ENCODE measurements at regions not wholly inside any gene's neighbourhood (a gene's known extent, or its start where the extent isn't known, plus 50 kb on each side); places are given as distances from the start of the nearest gene placed in this dataset.

DNA sequence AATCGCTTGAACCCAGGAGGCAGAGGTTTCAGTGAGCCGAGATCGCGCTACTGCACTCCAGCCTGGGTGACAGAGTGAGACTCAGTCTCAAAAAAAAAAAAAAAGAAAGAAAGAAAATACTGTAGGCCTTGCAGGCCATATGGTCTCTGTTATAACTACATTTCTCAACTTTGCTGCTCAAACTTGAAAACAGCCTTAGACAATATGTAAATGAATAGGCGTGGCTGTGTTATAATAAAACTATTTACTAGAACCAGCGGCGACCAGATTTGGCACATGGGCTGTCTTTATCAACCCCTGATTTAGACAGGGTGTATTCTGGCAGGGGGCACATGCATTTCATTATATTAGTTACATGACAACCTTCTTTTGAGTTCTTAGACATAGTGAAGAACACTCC, 130.0 kb downstream of the C9orf152 start (continued):
- no peak for TF ChIP-seq EHMT2 (IDR thresholded peaks at IDR 0.05; ENCODE audit: low read depth)
- TF ChIP-seq, protein P1, sequence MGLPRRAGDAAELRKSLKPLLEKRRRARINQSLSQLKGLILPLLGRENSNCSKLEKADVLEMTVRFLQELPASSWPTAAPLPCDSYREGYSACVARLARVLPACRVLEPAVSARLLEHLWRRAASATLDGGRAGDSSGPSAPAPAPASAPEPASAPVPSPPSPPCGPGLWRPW (IDR thresholded peaks at IDR 0.05) = no peak

DNA sequence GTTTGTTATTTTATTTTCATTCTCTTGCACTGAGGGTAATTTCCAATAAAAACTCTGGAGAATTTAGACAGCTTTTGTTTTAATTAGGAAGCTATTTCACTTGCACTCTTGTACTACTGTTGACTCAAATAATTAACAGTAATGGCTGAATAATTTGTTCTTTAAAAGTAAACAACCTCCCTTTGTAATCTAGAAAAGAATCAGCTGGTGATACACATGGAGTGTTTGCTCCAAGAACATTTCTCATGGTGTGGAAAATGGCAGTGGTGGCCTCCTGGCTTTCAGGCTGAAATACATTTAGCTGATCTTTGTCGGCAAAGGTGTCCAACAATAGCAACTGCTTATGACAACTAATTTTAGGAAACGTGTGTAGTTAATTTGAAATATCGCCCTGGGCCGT, 129.4 kb downstream of the C9orf152 start:
- POLR2A ChIA-PET = no interaction called here
- H3K4me3 ChIP-seq = no peak overlapping the region
- no peak for TF ChIP-seq CEBPB (IDR thresholded peaks at IDR 0.05)
- 86% methylated on average over 4 of the region's 4 CpGs for WGBS (ENCODE audit: missing lambda C conversion rate)
- no peak overlapping the region for H3K27ac ChIP-seq
- CTCF ChIA-PET = interaction anchor here (1.2 to 1.6 kb wide), 3 partner anchors 20 to 175 kb away, joined by 3 to 15 read pairs (median 3); no protein-coding TSS in a partner anchor
- no peak for ATAC-seq
- H3K4me2 ChIP-seq = no peak overlapping the region
- no peaks in the 10 kb centered on the region for H3K9me3 ChIP-seq
- FAIRE-seq = no peak
- H3K4me1 ChIP-seq = peaks cover 21% of the 10 kb centered on the region
- DNase-seq (ENCODE audit: low read depth in 1 of 2, low spot score in 1 of 2) = no peak

DNA sequence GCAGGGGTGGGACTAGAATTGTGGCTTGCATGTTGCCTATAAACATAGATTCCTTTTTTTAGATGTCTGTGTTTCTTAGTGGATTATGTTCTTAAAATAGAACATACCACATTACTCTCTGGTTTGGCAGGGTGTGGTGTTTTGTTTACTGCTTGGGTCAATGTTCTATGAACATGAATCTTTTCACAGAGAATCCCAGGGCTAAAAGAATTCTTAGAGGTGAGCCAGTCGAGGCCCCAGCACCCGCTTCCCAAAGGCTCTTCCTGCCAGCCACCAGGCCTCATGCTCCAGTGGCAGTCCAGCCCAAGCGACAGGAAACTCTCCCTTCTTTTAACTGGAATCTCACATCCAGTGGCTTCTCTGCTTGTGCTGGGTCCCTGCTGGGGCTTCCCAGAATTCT, 126.6 kb downstream of the C9orf152 start:
- no peak for DNase-seq (ENCODE audit: low read depth in 1 of 2, low spot score in 1 of 2)
- no peaks in the 10 kb centered on the region for H3K9me3 ChIP-seq
- H3K4me3 ChIP-seq = no peak overlapping the region
- H3K4me1 ChIP-seq = peaks cover 17% of the 10 kb centered on the region
- TF ChIP-seq, protein P2, sequence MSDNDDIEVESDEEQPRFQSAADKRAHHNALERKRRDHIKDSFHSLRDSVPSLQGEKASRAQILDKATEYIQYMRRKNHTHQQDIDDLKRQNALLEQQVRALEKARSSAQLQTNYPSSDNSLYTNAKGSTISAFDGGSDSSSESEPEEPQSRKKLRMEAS (IDR thresholded peaks at IDR 0.05) = no peak
- TF ChIP-seq, protein P3, sequence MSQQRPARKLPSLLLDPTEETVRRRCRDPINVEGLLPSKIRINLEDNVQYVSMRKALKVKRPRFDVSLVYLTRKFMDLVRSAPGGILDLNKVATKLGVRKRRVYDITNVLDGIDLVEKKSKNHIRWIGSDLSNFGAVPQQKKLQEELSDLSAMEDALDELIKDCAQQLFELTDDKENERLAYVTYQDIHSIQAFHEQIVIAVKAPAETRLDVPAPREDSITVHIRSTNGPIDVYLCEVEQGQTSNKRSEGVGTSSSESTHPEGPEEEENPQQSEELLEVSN (IDR thresholded peaks at IDR 0.05; ENCODE audit: borderline replicate concordance, low read depth) = no peak
- no peak for TF ChIP-seq ZNF302 (CRISPR knock-in tag; IDR thresholded peaks at IDR 0.05)
- no peak for TF ChIP-seq EHMT2 (IDR thresholded peaks at IDR 0.05; ENCODE audit: low read depth)
- TF ChIP-seq NPAS2 (CRISPR knock-in tag; IDR thresholded peaks at IDR 0.05; ENCODE audit: borderline replicate concordance) = no peak
- TF ChIP-seq BHLHE40 (IDR thresholded peaks at IDR 0.05; ENCODE audit: low read depth, low read length) = no peak
- no peak for TF ChIP-seq NR3C1 (IDR thresholded peaks at IDR 0.05)
- TF ChIP-seq RNF2 (IDR thresholded peaks at IDR 0.05; ENCODE audit: borderline replicate concordance, low read depth) = no peak
- TF ChIP-seq CHD2 (IDR thresholded peaks at IDR 0.05; ENCODE audit: low read length, partially characterized antibody) = no peak
- TF ChIP-seq CHD4 (IDR thresholded peaks at IDR 0.05; ENCODE audit: borderline replicate concordance) = no peak
- 71% methylated on average over 3 of the region's 3 CpGs for WGBS (ENCODE audit: missing lambda C conversion rate)
- no peak for ATAC-seq
- H3K4me2 ChIP-seq = no peak overlapping the region
- CTCF ChIA-PET = no interaction called here
- POLR2A ChIA-PET = no interaction called here
- no peak for FAIRE-seq
- no peak overlapping the region for H3K27ac ChIP-seq

DNA sequence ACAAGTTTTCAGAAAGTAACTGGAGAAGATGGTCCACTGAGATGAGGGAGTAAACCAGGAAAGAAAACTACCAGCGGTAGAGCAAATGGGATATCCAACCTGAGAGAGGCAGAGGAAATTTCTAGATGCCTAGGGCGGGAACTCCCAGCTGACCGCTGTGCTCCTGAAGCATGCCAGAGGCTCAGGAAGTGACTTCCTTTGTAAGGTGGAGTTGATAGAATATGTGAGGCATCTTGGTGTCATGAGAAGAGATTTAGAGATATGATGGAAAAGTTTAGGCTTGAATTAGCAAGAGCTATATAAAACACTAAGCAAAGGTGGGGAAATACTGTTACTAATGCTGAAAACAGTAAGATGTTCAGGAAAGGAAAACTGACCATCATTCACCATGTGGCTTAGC, 124.1 kb downstream of the C9orf152 start:
- DNase-seq (ENCODE audit: low read depth in 1 of 2, low spot score in 1 of 2) = no peak
- ChIA-PET POLR2A (no interaction called here), CTCF (interaction anchor here (1.0 to 1.5 kb wide), 3 partner anchors 25 to 186 kb away, joined by 3 to 9 read pairs (median 4); no protein-coding TSS in a partner anchor)
- Histone ChIP-seq H3K27ac (no peak overlapping the region), H3K4me1 (peaks cover 8% of the 10 kb centered on the region), H3K4me2 (no peak overlapping the region), H3K4me3 (no peak overlapping the region), H3K9me3 (no peaks in the 10 kb centered on the region)
- WGBS (ENCODE audit: missing lambda C conversion rate) = 95% methylated on average over 3 of the region's 3 CpGs
- ATAC-seq = no peak
- no peak for TF ChIP-seq ZC3H11A (IDR thresholded peaks at IDR 0.05)
- no peak for TF ChIP-seq SMC3 (IDR thresholded peaks at IDR 0.05)
- no peak for TF ChIP-seq KDM1A (IDR thresholded peaks at IDR 0.05; ENCODE audit: low read depth)
- TF ChIP-seq FOSB (CRISPR knock-in tag; IDR thresholded peaks at IDR 0.05) = no peak
- TF ChIP-seq ZNF302 (CRISPR knock-in tag; IDR thresholded peaks at IDR 0.05) = no peak
- no peak for TF ChIP-seq NPAS2 (CRISPR knock-in tag; IDR thresholded peaks at IDR 0.05; ENCODE audit: borderline replicate concordance)
- TF ChIP-seq, protein P4, sequence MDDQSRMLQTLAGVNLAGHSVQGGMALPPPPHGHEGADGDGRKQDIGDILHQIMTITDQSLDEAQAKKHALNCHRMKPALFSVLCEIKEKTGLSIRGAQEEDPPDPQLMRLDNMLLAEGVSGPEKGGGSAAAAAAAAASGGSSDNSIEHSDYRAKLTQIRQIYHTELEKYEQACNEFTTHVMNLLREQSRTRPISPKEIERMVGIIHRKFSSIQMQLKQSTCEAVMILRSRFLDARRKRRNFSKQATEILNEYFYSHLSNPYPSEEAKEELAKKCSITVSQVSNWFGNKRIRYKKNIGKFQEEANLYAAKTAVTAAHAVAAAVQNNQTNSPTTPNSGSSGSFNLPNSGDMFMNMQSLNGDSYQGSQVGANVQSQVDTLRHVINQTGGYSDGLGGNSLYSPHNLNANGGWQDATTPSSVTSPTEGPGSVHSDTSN (IDR thresholded peaks at IDR 0.05) = no peak
- TF ChIP-seq RARB (CRISPR knock-in tag; IDR thresholded peaks at IDR 0.05) = no peak
- TF ChIP-seq JUN (IDR thresholded peaks at IDR 0.05) = no peak
- no peak for TF ChIP-seq CBX8 (IDR thresholded peaks at IDR 0.05)
- TF ChIP-seq JUNB (IDR thresholded peaks at IDR 0.05) = no peak
- TF ChIP-seq HDAC2 (IDR thresholded peaks at IDR 0.05) = no peak
- TF ChIP-seq CHD2 (IDR thresholded peaks at IDR 0.05; ENCODE audit: low read length, partially characterized antibody) = no peak
- TF ChIP-seq, protein P3 (IDR thresholded peaks at IDR 0.05; ENCODE audit: borderline replicate concordance, low read depth) = no peak
- TF ChIP-seq CEBPB (IDR thresholded peaks at IDR 0.05) = no peak
- TF ChIP-seq, protein P2 (IDR thresholded peaks at IDR 0.05) = no peak
- TF ChIP-seq RNF2 (IDR thresholded peaks at IDR 0.05; ENCODE audit: borderline replicate concordance, low read depth) = no peak
- no peak for TF ChIP-seq ESRRA (IDR thresholded peaks at IDR 0.05; ENCODE audit: borderline replicate concordance, low read length)
- no peak for FAIRE-seq

All from A549 (cell line).